Activated CD8-positive, alpha-beta memory T cell treated with anti-CD3 and anti-CD28 coated beads for 36 hours (primary cell): ENCODE measurements at regions not wholly inside any gene's neighbourhood (a gene's known extent, or its start where the extent isn't known, plus 50 kb on each side); places are given as distances from the start of the nearest gene placed in this dataset.
"Not testable (repeated sequence)": the region's sequence is repeated elsewhere in the genome, so short reads cannot be mapped to it uniquely, and the experiment has no call there.

Source experiments
- CTCF ChIA-PET: fragments of 350-600 bp; sonication (Branson Sonifier 250); formaldehyde crosslinking; loops from one replicate; lab custom pipeline; 2021; ENCODE audit warnings: antibody characterized with exemption; lab: Charles Lee
- POLR2A ChIA-PET: fragments of 350-600 bp; sonication (Branson Sonifier 250); formaldehyde crosslinking; loops from one replicate; lab custom pipeline; 2021; ENCODE audit warnings: antibody characterized with exemption; lab: Charles Lee

DNA sequence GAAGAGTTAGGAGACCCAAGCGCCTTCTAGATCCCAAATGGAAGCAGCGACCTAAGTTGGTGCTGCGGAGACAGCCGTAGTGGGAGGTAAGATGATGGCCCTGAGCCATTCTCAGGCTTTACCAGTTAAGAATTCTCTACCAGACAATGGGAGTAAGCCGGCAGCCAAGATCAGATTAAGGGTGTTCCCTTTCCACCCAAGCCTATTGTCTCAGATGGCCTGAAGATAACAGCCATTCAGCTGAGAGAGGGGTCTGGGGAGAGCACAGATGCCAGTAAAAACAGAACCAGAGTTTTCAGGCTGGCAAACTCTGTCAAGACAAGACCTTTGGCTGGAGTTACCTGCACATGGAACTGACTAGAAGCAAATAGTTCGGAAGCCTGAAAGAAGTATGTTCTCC lies 191.7 kb upstream of the HAAO start:
- CTCF ChIA-PET = no interaction called here
- POLR2A ChIA-PET = no interaction called here

DNA sequence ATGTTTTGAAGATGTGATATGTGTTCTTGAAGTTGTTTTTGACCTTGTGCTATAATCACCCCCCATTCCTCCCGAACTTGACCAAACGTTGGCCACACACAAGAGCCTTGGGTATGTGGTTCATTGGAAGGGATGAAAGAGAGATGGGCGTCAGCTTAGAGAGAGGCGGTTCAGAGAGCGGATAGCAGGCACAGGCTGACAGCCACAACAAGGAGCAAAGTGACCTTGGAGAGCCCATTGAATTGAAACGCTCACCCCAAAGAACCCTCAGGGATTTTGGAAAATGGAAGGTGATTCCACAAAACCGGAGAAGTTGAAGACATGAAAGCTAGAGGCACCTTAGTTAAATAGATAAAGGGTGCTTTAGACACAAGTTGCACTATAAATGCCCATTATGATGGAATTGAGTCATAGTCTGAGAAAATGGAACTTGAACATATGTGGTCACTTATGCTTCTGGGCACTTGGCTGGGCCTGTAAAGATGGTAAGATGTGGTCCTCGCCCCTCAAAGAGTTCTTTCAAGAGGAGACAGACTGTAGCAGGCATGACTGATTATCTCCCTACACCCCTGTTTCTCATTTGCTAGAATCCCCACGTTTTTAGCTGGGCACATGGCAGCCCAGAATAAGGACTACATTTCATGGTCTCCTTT lies 188.5 kb upstream of the HAAO start:
- ChIA-PET CTCF (no interaction called here), POLR2A (no interaction called here)

DNA sequence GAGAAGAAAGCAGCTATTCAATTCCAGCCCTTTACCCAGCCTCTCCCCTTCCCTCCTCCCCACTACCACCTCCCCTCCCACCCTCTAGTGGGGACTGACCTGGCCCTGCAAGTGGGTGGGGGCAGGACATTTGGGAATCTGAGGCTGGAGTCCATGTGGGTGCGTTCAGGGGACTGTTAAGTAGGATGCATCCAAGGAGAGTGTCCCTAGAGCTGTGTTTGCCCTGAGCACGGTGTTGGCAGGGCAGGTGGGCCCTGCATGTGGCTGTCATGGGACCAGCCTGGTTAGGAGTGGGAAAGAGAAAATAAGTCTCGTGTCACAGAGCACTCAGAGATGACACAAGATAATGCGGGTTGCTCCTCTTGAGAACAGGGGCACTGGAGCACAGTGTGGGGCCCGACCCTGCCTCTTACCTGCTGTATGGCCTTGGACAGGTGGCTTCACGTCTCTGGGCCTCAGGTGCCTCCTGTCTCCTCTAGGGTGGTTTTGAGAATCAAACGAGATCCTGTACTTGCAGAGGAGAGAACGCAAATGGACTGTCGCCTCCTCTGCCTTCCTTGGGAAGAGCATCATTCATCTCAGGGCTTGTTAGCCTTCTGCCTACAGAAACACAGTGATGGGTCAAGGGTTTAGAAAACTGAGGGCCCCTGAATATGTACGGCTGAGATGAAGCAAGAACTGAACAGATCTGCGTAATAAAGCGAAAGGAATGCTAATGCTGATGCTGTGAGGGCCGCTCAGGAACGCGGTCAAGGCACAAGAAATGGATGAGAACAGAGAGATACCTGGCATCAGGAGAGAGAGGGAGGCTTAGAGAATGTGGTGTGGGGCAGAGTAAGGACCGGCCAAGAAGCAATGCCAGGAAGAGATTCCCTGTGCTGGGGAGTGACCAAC lies 187.7 kb upstream of the HAAO start:
- CTCF ChIA-PET = no interaction called here
- POLR2A ChIA-PET = no interaction called here

- ChIA-PET POLR2A (no interaction called here), CTCF (interaction anchor here (1.4 to 1.8 kb wide), 2 partner anchors 32 to 148 kb away, joined by 5 read pairs; no protein-coding TSS in a partner anchor)
These were observed 187.1 kb upstream of the HAAO start for GRCh38 chr2:42979416-42979869.

DNA sequence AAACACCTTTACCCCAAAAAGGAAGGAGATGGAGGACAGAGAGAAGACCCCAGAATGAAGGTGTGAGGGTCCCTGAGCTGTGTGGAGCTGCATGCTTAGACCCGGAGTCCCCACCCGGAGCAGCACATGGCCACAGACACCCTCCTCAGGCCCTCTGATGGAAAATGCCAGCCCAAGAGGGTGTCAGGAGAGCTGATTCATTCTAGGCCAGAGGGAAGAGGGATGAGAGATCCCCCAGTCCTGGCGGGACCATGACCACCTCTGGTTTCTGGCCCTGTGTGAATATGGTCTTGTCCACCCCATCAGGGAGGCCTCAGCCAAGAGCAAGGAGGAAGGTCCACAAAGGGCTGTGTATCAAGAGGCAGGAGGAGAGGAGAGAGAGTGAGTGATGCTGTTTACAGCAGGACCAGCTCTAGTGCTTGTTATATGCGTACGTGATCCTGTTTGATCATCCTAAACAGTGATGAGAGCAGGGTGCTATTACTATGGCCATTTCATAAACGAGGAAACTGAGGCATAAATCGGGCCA lies 186.6 kb upstream of the HAAO start:
- CTCF ChIA-PET = interaction anchor here (1.0 to 1.8 kb wide), 3 partner anchors 32 to 148 kb away, joined by 3 to 5 read pairs (median 5); no protein-coding TSS in a partner anchor
- POLR2A ChIA-PET = no interaction called here

DNA sequence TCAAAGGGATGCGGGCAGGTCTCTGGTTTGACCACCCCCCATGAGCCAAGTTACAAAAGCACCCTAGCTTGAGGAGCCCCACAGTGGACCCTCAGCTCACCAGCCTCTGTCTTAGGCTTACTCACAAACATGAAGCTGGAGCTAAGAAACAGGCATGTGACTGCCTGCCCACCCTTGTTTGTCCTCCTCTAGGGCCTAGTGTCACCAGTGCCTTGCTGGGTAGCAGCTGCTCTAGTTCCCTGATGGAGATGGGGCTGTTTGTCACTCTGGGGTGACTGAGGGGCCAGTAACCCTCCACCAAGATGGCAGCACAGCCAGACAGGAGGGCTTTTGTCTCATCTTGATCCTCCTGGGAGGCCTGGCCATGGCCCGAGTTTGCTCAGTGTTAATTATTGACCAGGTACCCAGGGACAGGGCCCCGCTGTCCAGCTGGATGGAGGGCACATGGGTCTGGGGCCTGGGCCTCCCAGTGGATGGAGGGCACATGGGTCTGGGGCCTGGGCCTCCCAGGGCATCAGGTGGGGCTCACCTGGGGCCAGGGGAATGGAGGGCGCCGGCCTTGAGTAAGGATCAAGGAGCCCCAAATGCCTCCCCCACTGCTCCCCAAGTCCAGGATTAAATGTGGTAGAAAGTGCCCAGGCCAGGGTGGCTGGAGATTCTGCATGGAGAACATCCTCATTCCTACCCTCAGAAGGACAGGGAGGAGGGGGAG lies 185.9 kb upstream of the HAAO start:
- CTCF ChIA-PET = interaction anchor here (0.6 to 1.8 kb wide), 5 partner anchors 31 to 251 kb away, joined by 3 to 6 read pairs (median 5); no protein-coding TSS in a partner anchor
- POLR2A ChIA-PET = no interaction called here

GRCh38 chr2:42977270-42978174 lies 185.1 kb upstream of the HAAO start:
- ChIA-PET POLR2A (no interaction called here), CTCF (interaction anchor here (0.6 to 1.8 kb wide), 4 partner anchors 31 to 252 kb away, joined by 3 to 6 read pairs (median 4); no protein-coding TSS in a partner anchor)

DNA sequence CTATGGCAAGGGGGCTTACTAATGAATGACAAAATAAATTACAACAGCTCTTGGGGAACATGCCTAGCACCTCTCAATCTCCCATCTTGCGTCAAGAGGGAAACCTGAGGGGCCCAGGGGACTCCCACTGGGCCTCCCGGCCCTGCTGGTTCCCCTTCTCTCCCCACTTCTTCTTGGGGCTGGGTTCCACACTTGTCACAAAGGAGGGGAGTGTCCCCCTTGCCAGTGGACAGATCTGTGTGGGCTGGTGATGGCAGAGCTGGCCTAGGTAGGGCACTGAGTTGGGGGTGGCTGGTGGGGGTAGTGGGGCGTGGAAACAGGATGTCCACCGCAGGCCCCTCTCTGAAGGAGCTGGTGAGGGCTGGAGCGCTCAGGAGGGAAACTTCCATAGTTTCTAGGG lies 184.0 kb upstream of the HAAO start:
- POLR2A ChIA-PET = no interaction called here

GRCh38 chr2:42974721-42975717 lies 182.6 kb upstream of the HAAO start:
- POLR2A ChIA-PET = no interaction called here
- CTCF ChIA-PET = interaction anchor here (0.8 to 2.0 kb wide), 6 partner anchors 9 to 254 kb away, joined by 3 to 7 read pairs (median 3); no protein-coding TSS in a partner anchor

More for the DNA sequence above, 184.0 kb upstream of the HAAO start:
- CTCF ChIA-PET = interaction anchor here (0.7 to 1.6 kb wide), 4 partner anchors 120 to 713 kb away, joined by 3 to 4 read pairs (median 3); no protein-coding TSS in a partner anchor

DNA sequence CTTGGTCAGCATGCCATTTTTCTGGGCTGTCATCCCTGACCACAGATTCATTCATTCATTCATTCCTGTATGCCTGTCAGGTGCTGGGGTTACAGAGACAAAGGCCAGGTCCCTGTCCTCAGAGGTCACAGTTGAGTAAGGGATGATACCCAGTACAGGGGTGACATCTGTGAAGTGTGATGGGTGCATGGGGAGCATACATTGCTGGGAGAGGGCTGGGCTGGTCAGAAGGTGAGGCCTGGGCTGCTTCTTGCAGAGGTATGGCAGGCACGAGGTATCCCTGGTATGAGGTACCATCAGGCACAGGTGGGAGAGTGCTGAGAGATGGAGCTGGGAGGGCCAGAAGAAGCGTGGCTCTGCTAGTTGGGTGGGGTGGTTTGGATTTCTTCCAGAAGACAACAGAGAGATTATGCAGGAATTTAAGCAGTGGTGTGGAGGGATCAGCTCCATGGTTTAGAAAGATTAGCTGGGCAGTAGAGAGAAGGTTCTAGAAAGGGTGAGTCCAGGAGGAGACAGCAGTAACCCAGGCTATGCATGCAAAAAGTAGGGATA lies 181.9 kb upstream of the HAAO start:
- CTCF ChIA-PET = interaction anchor here (0.7 to 2.0 kb wide), 5 partner anchors 9 to 255 kb away, joined by 3 to 7 read pairs (median 4); no protein-coding TSS in a partner anchor
- POLR2A ChIA-PET = no interaction called here

DNA sequence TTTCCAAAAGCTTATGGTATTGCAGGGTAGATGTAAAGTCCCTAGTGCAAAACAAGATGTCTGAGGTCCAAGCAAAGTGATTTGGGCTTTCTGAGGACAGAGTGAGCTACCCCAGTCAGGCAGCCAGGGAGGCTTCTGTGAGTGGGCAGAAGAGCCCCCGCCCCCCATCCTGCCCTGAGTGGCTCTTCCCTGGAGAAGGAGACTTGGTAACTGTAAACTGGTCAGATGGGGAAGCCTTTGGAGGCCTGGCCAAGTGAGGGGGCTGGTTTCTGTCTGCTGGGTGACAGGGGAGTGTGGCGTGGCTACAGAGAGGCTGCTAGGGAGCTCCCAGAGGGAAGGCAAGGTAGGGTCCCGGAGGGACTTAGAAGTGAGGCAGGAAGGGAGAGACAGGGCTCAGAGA lies 181.3 kb upstream of the HAAO start:
- POLR2A ChIA-PET = no interaction called here
- CTCF ChIA-PET = interaction anchor here (0.7 to 2.0 kb wide), 3 partner anchors 62 to 255 kb away, joined by 3 to 7 read pairs (median 4); no protein-coding TSS in a partner anchor

- POLR2A ChIA-PET = not testable (repeated sequence)
These were observed 180.6 kb upstream of the HAAO start for GRCh38 chr2:42972933-42973516.

GRCh38 chr2:42971947-42972736 lies 179.8 kb upstream of the HAAO start:
- ChIA-PET POLR2A (interaction anchor here (0.7 kb wide), 1 partner anchor 54 kb away, joined by 6 read pairs; no protein-coding TSS in a partner anchor), CTCF (interaction anchor here (1.2 kb wide), 1 partner anchor 79 kb away, joined by 3 read pairs; no protein-coding TSS in a partner anchor)

More at GRCh38 chr2:42972933-42973516, 180.6 kb upstream of the HAAO start:
- CTCF ChIA-PET = interaction anchor here (0.7 kb wide), 1 partner anchor 228 kb away, joined by 3 read pairs; no protein-coding TSS in a partner anchor

GRCh38 chr2:42971381-42971780 lies 179.0 kb upstream of the HAAO start:
- POLR2A ChIA-PET = interaction anchor here (0.7 kb wide), 1 partner anchor 55 kb away, joined by 6 read pairs; no protein-coding TSS in a partner anchor
- CTCF ChIA-PET = interaction anchor here (1.2 kb wide), 1 partner anchor 80 kb away, joined by 3 read pairs; no protein-coding TSS in a partner anchor

DNA sequence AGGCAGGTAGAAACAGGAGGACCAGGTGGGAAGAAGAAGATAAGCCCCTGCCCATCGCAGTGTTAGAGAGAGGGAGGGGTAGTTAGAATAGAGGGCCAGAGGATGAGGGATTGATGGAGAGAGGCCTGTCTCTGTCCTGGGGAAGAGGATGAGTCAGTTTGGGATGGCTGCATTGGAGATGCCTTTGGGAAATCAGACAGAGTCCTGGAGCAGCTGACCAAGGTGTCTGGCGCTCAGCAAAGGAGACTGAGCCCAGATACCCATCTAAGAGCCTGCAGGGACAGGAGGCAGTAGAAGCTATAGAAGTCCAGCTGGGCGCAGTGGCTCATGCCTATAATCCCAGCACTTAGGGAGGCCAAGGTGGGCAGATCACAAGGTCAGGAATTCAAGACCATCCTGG lies 177.8 kb upstream of the HAAO start:
- POLR2A ChIA-PET = no interaction called here

More for the DNA sequence above, 177.8 kb upstream of the HAAO start:
- CTCF ChIA-PET = no interaction called here
